Amniotic stem cell (primary cell): ENCODE measurements at regions not wholly inside any gene's neighbourhood (a gene's known extent, or its start where the extent isn't known, plus 50 kb on each side); places are given as distances from the start of the nearest gene placed in this dataset.
"Not testable (repeated sequence)": the region's sequence is repeated elsewhere in the genome, so short reads cannot be mapped to it uniquely, and the experiment has no call there.

Experiments used
- DNase-seq: peaks from one replicate; lab custom pipeline; 2025; lab: John Stamatoyannopoulos, UW

- no peak for DNase-seq
Measured at GRCh38 chr5:119895066-119895465, 265.7 kb downstream of the FAM170A start.

GRCh38 chr5:119896826-119897536 is 267.6 kb downstream of the FAM170A start:
- no peak for DNase-seq

GRCh38 chr5:119897537-119898370 is 268.4 kb downstream of the FAM170A start:
- no peak for DNase-seq

- DNase-seq = no peak
Measured at GRCh38 chr5:119899981-119900380, 270.6 kb downstream of the FAM170A start.

- DNase-seq = no peak
Measured at GRCh38 chr5:119902593-119902992, 273.2 kb downstream of the FAM170A start.

- no peak for DNase-seq
Measured at GRCh38 chr5:119913425-119913824, 284.1 kb downstream of the FAM170A start.

GRCh38 chr5:119919279-119919678 is 289.9 kb downstream of the FAM170A start:
- DNase-seq = no peak

- DNase-seq = no peak
Measured at GRCh38 chr5:119926301-119926700, 296.9 kb downstream of the FAM170A start.

GRCh38 chr5:119928974-119929373 is 299.6 kb downstream of the FAM170A start:
- DNase-seq = no peak

- no peak for DNase-seq
Measured at GRCh38 chr5:119930490-119930889, 301.1 kb downstream of the FAM170A start.

- no peak for DNase-seq
Measured at GRCh38 chr5:119943148-119943547, 313.8 kb downstream of the FAM170A start.

GRCh38 chr5:119945691-119946090 is 316.3 kb downstream of the FAM170A start:
- DNase-seq = no peak

GRCh38 chr5:119948162-119948561 is 318.8 kb downstream of the FAM170A start:
- no peak for DNase-seq

- DNase-seq = no peak
Measured at GRCh38 chr5:119949426-119949999, 320.2 kb downstream of the FAM170A start.

- no peak for DNase-seq
Measured at GRCh38 chr5:119951330-119951934, 322.1 kb downstream of the FAM170A start.

GRCh38 chr5:119953474-119953873 is 324.1 kb downstream of the FAM170A start:
- DNase-seq = no peak

- no peak for DNase-seq
Measured at GRCh38 chr5:119954106-119954505, 324.7 kb downstream of the FAM170A start.

GRCh38 chr5:119961993-119962392 is 332.6 kb downstream of the FAM170A start:
- DNase-seq = no peak

- no peak for DNase-seq
Measured at GRCh38 chr5:119966028-119966427, 336.7 kb downstream of the FAM170A start.

- no peak for DNase-seq
Measured at GRCh38 chr5:119968690-119969089, 339.3 kb downstream of the FAM170A start.

GRCh38 chr5:119987077-119987476 is 357.7 kb downstream of the FAM170A start:
- DNase-seq = not testable (repeated sequence)

- no peak for DNase-seq
Measured at GRCh38 chr5:119991625-119992024, 362.3 kb downstream of the FAM170A start.

- DNase-seq = no peak
Measured at GRCh38 chr5:119996128-119996527, 366.8 kb downstream of the FAM170A start.
